K562 (cell line): ENCODE measurements at regions not wholly inside any gene's neighbourhood (a gene's known extent, or its start where the extent isn't known, plus 50 kb on each side); places are given as distances from the start of the nearest gene placed in this dataset.

Experiments used
- BCLAF1 ChIP-seq, 2 experiments: fragments of 450-650 bp in 1 of 2; IDR thresholded peaks; 2 replicates each; pipeline ENCODE4 v1.6.1; 2011 to 2017; ENCODE audit warnings: low read depth in 2 of 2, antibody characterized with exemption in 1 of 2, borderline replicate concordance in 1 of 2, low read length in 1 of 2, mild to moderate bottlenecking in 1 of 2, mixed read lengths in 1 of 2; ENCODE audit not compliant: control insufficient read depth in 1 of 2
- EZH2 ChIP-seq: IDR thresholded peaks from 2 replicates; pipeline ENCODE4 v1.6.1; 2012; ENCODE audit warnings: low read depth, mild to moderate bottlenecking, inconsistent platforms, low read length, borderline replicate concordance
- GABPA ChIP-seq: fragments of 200-800 bp; sonication (Bioruptor generic); conservative IDR thresholded peaks from 2 replicates; pipeline ENCODE4 v1.6.1; 2016; ENCODE audit warnings: low read depth, missing genetic modification characterization, missing compliant biosample characterization
- MTA2 ChIP-seq: fragments of 450-650 bp; IDR thresholded peaks from 2 replicates; pipeline ENCODE4 v1.6.1; 2016; ENCODE audit warnings: low read depth
- NRF1 ChIP-seq, 2 experiments: fragments of 450-650 bp; IDR thresholded peaks in 1 of 2; conservative IDR thresholded peaks in 1 of 2; 2 replicates each; pipeline ENCODE4 v1.6.1; 2014; ENCODE audit warnings: mild to moderate bottlenecking in 2 of 2
- POLR2A ChIP-seq: fragments of 450-650 bp; conservative IDR thresholded peaks from 2 replicates; pipeline ENCODE4 v1.6.1; 2016
- TAF1 ChIP-seq: IDR thresholded peaks from 2 replicates; pipeline ENCODE4 v1.6.1; 2011; ENCODE audit warnings: mild to moderate bottlenecking, low read length, moderate library complexity; ENCODE audit not compliant: insufficient read depth, control insufficient read depth, severe bottlenecking; ENCODE audit errors: extremely low read depth
- ZBTB34 ChIP-seq: fragments of 250-450 bp; sonication (Bioruptor Pico); IDR thresholded peaks from 2 replicates; pipeline ENCODE4 v1.8.0; 2021; ENCODE audit warnings: mild to moderate bottlenecking, moderate library complexity
- ZNF217 ChIP-seq: sonication (generic); formaldehyde crosslinking; IDR thresholded peaks from 2 replicates; pipeline ENCODE4 v1.8.0; 2022; ENCODE audit warnings: mild to moderate bottlenecking, missing genetic modification reagents

- TF ChIP-seq TAF1 (no peak), EZH2 (no peak), ZNF217 (CRISPR knock-in tag) (no peak), BCLAF1 (IDR thresholded peaks at IDR 0.05; ENCODE audit: borderline replicate concordance in 1 of 2, control insufficient read depth in 1 of 2, low read depth in 2 of 2, low read length in 1 of 2) (no peak), MTA2 (no peak), ZBTB34 (CRISPR knock-in tag) (no peak), GABPA (tag) (no peak), NRF1 (conservative IDR thresholded peaks at IDR 0.05 in 1 of 2, IDR thresholded peaks at IDR 0.05 in 1 of 2) (no peak), POLR2A (no peak)
Measured at GRCh38 chr18:39030124-39030655, 1464.6 kb upstream of the CELF4 start.
